MM.1S (cell line): ENCODE measurements at regions not wholly inside any gene's neighbourhood (a gene's known extent, or its start where the extent isn't known, plus 50 kb on each side); places are given as distances from the start of the nearest gene placed in this dataset.

Experiments
- EZH2 ChIP-seq: fragments of 300-600 bp; sonication (generic); optimal IDR thresholded peaks from 2 replicates; pipeline ENCODE3; 2017; ENCODE audit warnings: low read depth, mild to moderate bottlenecking, antibody characterized with exemption, low read length, mixed read lengths
- TF ChIP-seq, protein P1 (sequence below): fragments of 300-600 bp; sonication (generic); IDR thresholded peaks from 2 replicates; pipeline ENCODE4 v1.5.1; 2016; ENCODE audit warnings: antibody characterized with exemption, low read length, mixed read lengths

DNA sequence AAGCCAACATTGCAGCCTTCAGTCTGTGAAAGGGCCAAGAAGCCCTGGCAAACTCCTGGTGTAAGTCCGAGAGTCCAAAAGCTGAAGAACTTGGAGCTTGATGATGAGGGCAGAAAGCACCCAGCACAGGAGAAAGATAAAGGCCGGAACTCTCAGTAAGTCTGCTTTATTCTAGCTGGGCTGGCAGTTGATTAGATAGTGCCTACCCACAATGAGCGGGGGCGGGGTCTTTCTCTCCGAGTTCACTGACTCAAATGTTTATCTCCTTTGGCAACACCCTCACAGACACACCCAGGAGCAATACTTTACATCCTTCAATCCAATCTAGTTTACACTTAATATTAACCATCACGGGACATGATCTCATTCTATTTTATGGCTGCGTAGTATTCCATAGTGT, 1317.1 kb downstream of the SLITRK1 start:
- TF ChIP-seq EZH2 = no peak
- TF ChIP-seq, protein P1, sequence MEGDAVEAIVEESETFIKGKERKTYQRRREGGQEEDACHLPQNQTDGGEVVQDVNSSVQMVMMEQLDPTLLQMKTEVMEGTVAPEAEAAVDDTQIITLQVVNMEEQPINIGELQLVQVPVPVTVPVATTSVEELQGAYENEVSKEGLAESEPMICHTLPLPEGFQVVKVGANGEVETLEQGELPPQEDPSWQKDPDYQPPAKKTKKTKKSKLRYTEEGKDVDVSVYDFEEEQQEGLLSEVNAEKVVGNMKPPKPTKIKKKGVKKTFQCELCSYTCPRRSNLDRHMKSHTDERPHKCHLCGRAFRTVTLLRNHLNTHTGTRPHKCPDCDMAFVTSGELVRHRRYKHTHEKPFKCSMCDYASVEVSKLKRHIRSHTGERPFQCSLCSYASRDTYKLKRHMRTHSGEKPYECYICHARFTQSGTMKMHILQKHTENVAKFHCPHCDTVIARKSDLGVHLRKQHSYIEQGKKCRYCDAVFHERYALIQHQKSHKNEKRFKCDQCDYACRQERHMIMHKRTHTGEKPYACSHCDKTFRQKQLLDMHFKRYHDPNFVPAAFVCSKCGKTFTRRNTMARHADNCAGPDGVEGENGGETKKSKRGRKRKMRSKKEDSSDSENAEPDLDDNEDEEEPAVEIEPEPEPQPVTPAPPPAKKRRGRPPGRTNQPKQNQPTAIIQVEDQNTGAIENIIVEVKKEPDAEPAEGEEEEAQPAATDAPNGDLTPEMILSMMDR = no peak
